GM12878 (cell line): ENCODE measurements at regions not wholly inside any gene's neighbourhood (a gene's known extent, or its start where the extent isn't known, plus 50 kb on each side); places are given as distances from the start of the nearest gene placed in this dataset.

Experiments
- EP300 ChIP-seq, 2 experiments: fragments of 150-350 bp in 1 of 2; IDR thresholded peaks; 2 replicates each; pipeline ENCODE4 v1.6.1; 2011 to 2012; ENCODE audit warnings: low read depth in 2 of 2, low read length in 2 of 2, borderline replicate concordance in 1 of 2, improper control_type of control experiment in 1 of 2, inconsistent platforms in 1 of 2; ENCODE audit not compliant: control insufficient read depth in 1 of 2
- EZH2 ChIP-seq: IDR thresholded peaks from 2 replicates; pipeline ENCODE4 v1.6.1; 2012; ENCODE audit warnings: low read depth, mild to moderate bottlenecking, control low read depth, inconsistent platforms, low read length, borderline replicate concordance; ENCODE audit not compliant: control insufficient read depth
- NR2C2 ChIP-seq: IDR thresholded peaks from 2 replicates; pipeline ENCODE4 v1.6.1; 2011; ENCODE audit warnings: borderline replicate concordance, low read depth; ENCODE audit not compliant: control insufficient read depth, insufficient read length
- POLR2A ChIP-seq: IDR thresholded peaks from 2 replicates; pipeline ENCODE4 v1.6.1; 2011; ENCODE audit warnings: low read depth, mild to moderate bottlenecking, low read length
- RAD21 ChIP-seq: IDR thresholded peaks from 2 replicates; pipeline ENCODE4 v1.6.1; 2011; ENCODE audit warnings: mild to moderate bottlenecking, low read depth, low read length, moderate library complexity; ENCODE audit not compliant: insufficient read depth
- SRF ChIP-seq, 2 experiments: IDR thresholded peaks; 2 replicates each; pipeline ENCODE4 v1.6.1; 2011; ENCODE audit warnings: low read depth in 2 of 2, low read length in 2 of 2, mild to moderate bottlenecking in 1 of 2, moderate library complexity in 1 of 2
- SUZ12 ChIP-seq: fragments of 200-600 bp; sonication (generic); IDR thresholded peaks from one replicate; pipeline ENCODE4 v1.6.1; 2018; ENCODE audit warnings: antibody characterized with exemption, mild to moderate bottlenecking; ENCODE audit not compliant: unreplicated experiment
- TCF7 ChIP-seq: IDR thresholded peaks from 2 replicates; pipeline ENCODE4 v1.6.1; 2014; ENCODE audit warnings: antibody characterized with exemption, borderline replicate concordance
- TF ChIP-seq, protein P1 (sequence below), 3 experiments: IDR thresholded peaks in 2 of 3; conservative IDR thresholded peaks in 1 of 3; 2 replicates each; pipeline ENCODE4 v1.5.1; 2011; ENCODE audit warnings: low read depth in 3 of 3, low read length in 3 of 3, mild to moderate bottlenecking in 3 of 3, control low read depth in 2 of 3, moderate library complexity in 2 of 3, inconsistent platforms in 1 of 3, mixed read lengths in 1 of 3; ENCODE audit not compliant: control insufficient read depth in 2 of 3, insufficient read depth in 1 of 3; ENCODE audit errors: extremely low read depth in 1 of 3
- TF ChIP-seq, protein P2 (sequence below): IDR thresholded peaks from 2 replicates; pipeline ENCODE4 v1.6.1; 2012; ENCODE audit warnings: low read depth, low read length, improper control_type of control experiment
- TF ChIP-seq, protein P3 (sequence below): fragments of 450-650 bp; conservative IDR thresholded peaks from 2 replicates; pipeline ENCODE4 v1.6.1; 2017; ENCODE audit warnings: mild to moderate bottlenecking, moderate library complexity
- TF ChIP-seq, protein P4 (sequence below): IDR thresholded peaks from 2 replicates; pipeline ENCODE4 v1.6.1; 2011; ENCODE audit warnings: low read depth, mild to moderate bottlenecking, low read length, moderate library complexity, borderline replicate concordance; ENCODE audit errors: extremely low read depth

DNA sequence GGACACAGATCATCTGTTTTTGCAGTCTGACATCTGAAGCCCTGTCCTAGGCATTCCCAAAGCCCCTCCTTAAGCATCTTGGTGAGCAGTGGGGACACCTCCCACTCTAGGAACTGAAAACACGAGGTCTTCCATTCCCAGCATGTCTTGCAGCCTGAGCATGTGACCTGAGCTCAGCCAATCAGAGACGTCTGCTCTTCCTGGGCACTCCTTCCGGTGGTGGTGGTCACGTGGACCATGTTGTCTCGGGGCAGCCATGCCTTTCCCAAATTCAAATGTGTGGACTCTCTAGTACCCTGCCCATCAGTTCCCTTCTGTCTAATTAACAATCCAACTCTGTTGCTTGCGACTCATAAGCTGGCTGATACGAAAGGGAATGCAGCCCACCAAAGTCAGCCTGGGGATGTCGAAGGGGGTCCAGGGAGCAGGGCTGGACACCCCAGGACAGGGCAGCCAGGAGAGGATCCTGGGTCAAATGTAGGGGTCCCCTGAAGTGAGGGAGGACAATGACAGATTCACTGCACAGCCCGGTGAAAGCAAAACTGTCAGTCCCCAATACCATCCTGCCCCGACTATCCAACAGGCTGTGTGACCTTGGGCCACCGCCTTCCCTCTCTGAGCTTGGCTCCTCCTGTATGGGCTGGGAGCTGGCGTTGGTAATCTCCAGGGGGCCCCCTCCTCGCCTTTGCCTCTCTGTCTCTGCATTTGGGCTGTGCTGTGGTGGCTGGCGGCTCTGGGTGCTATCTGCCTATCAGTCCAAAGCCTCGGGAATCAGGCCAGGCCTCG lies 57.4 kb upstream of the BAIAP2L1 start:
- TF ChIP-seq EP300 (IDR thresholded peaks at IDR 0.05; ENCODE audit: borderline replicate concordance in 1 of 2, control insufficient read depth in 1 of 2, low read depth in 2 of 2, low read length in 2 of 2) (no peak), POLR2A (no peak), TCF7 (no peak), NR2C2 (no peak), EZH2 (no peak), SRF (IDR thresholded peaks at IDR 0.05; ENCODE audit: low read depth in 2 of 2, low read length in 2 of 2) (no peak), RAD21 (no peak), SUZ12 (no peak)
- TF ChIP-seq, protein P1, sequence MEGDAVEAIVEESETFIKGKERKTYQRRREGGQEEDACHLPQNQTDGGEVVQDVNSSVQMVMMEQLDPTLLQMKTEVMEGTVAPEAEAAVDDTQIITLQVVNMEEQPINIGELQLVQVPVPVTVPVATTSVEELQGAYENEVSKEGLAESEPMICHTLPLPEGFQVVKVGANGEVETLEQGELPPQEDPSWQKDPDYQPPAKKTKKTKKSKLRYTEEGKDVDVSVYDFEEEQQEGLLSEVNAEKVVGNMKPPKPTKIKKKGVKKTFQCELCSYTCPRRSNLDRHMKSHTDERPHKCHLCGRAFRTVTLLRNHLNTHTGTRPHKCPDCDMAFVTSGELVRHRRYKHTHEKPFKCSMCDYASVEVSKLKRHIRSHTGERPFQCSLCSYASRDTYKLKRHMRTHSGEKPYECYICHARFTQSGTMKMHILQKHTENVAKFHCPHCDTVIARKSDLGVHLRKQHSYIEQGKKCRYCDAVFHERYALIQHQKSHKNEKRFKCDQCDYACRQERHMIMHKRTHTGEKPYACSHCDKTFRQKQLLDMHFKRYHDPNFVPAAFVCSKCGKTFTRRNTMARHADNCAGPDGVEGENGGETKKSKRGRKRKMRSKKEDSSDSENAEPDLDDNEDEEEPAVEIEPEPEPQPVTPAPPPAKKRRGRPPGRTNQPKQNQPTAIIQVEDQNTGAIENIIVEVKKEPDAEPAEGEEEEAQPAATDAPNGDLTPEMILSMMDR (IDR thresholded peaks at IDR 0.05 in 2 of 3, conservative IDR thresholded peaks at IDR 0.05 in 1 of 3; ENCODE audit: control insufficient read depth in 2 of 3, extremely low read depth in 1 of 3, insufficient read depth in 1 of 3, low read depth in 3 of 3, low read length in 3 of 3), result no peak
- TF ChIP-seq, protein P2, sequence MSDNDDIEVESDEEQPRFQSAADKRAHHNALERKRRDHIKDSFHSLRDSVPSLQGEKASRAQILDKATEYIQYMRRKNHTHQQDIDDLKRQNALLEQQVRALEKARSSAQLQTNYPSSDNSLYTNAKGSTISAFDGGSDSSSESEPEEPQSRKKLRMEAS, result no peak
- TF ChIP-seq, protein P3, sequence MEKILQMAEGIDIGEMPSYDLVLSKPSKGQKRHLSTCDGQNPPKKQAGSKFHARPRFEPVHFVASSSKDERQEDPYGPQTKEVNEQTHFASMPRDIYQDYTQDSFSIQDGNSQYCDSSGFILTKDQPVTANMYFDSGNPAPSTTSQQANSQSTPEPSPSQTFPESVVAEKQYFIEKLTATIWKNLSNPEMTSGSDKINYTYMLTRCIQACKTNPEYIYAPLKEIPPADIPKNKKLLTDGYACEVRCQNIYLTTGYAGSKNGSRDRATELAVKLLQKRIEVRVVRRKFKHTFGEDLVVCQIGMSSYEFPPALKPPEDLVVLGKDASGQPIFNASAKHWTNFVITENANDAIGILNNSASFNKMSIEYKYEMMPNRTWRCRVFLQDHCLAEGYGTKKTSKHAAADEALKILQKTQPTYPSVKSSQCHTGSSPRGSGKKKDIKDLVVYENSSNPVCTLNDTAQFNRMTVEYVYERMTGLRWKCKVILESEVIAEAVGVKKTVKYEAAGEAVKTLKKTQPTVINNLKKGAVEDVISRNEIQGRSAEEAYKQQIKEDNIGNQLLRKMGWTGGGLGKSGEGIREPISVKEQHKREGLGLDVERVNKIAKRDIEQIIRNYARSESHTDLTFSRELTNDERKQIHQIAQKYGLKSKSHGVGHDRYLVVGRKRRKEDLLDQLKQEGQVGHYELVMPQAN, result no peak
- TF ChIP-seq, protein P4, sequence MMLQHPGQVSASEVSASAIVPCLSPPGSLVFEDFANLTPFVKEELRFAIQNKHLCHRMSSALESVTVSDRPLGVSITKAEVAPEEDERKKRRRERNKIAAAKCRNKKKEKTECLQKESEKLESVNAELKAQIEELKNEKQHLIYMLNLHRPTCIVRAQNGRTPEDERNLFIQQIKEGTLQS, result no peak
